Upper lobe of left lung (tissue), 4 donors: ENCODE measurements at regions not wholly inside any gene's neighbourhood (a gene's known extent, or its start where the extent isn't known, plus 50 kb on each side); places are given as distances from the start of the nearest gene placed in this dataset.

Experiments
- CTCF ChIP-seq, 6 experiments: fragments of 450-650 bp in 4 of 6; fragments of 200-600 bp in 2 of 6; sonication (generic) in 2 of 6; IDR thresholded peaks; one replicate each; pipeline ENCODE4 v1.5.1; 2016 to 2019; ENCODE audit warnings: antibody characterized with exemption in 6 of 6
- EP300 ChIP-seq, 4 donors: sonication (generic); formaldehyde crosslinking; IDR thresholded peaks; one replicate each; pipeline ENCODE4 v1.5.1; 2017; ENCODE audit warnings: antibody characterized with exemption in 4 of 4, control low read depth in 2 of 4
- POLR2A ChIP-seq, 4 donors: fragments of 450-650 bp; IDR thresholded peaks; one replicate each; pipeline ENCODE4 v1.5.1; 2016 to 2017; ENCODE audit warnings: antibody characterized with exemption in 4 of 4, mild to moderate bottlenecking in 2 of 4
- POLR2AphosphoS5 ChIP-seq, 2 donors: sonication (generic); formaldehyde crosslinking; IDR thresholded peaks; one replicate each; pipeline ENCODE4 v1.5.1; 2017; ENCODE audit warnings: antibody characterized with exemption in 2 of 2

DNA sequence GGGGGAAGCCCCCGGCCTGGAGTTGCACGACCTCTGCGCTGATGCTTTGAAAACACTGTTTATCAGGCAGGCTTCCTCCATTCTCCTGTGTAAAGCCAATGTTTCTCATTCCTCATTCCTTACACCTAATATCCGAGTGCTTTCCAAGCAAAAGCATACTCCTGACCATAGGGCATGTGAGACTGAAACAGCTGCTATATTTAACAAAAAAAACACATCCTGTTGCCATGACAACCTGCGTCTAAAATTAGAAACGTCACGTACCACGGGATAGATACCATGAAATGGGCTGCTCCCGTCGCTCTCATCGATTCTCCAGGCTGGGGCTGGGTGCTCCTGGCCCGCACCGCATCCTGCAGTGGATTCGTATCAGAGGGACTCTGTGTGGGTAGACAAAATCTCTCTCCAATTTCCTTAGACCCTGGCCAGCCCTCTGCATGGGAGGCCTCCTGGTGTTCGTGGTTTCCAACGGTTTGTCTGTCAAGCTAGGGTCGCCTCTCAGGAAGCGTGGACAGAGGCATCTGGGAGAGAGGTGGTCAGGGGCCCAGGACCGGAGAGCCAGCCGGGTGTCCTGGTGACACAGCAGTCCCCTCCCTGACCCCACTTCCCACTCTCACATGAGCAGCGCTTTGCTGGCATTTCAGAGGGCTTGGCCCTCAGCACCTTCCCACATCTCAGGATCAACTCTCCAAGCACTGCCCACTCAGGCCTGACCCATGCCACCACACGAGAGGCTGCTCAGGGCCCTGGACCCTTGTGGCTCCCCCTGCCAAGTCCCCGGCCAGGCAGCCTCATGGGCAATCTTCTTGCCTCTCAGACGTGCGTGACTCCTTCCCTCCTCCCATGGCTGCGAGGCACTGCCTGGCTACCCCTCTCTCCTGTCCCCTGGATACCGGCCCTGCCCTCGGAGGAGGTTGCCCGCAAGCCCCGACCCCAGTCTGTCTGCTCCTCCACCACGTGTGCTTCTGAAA, 268.1 kb downstream of the NDUFA10 start:
- TF ChIP-seq POLR2A (IDR thresholded peaks at IDR 0.05) (no peak), CTCF (IDR thresholded peaks at IDR 0.05) (no peak), POLR2AphosphoS5 (IDR thresholded peaks at IDR 0.05) (no peak), EP300 (IDR thresholded peaks at IDR 0.05) (no peak)
